ENCODE measurements at regions not wholly inside any gene's neighbourhood (a gene's known extent, or its start where the extent isn't known, plus 50 kb on each side); places are given as distances from the start of the nearest gene placed in this dataset.

GRCh38 chr9:14412775-14413174, 98.8 kb upstream of the NFIB start:
- no peak for DNase-seq (ENCODE audit: low read depth in 1 of 2, low spot score in 2 of 2)
- H4K20me1 ChIP-seq (replicated peaks in 1 of 2; ENCODE audit: control insufficient read depth in 1 of 2, insufficient read depth in 2 of 2, low read length in 2 of 2), result no peaks in the 10 kb centered on the region
- H3K4me3 ChIP-seq (ENCODE audit: extremely low read depth in 1 of 4, insufficient read depth in 2 of 4, low read depth in 3 of 4, low read length in 4 of 4), result no peak overlapping the region
- no peak overlapping the region for H3K27ac ChIP-seq (ENCODE audit: low read depth, low read length)
- H3K56ac ChIP-seq (replicated peaks; ENCODE audit: insufficient read length, low read depth, low read length), result no peak overlapping the region
- H3K4me2 ChIP-seq (ENCODE audit: insufficient read depth in 1 of 2, low read depth in 2 of 2, low read length in 2 of 2), result no peak overlapping the region
- H3K23me2 ChIP-seq (ENCODE audit: low read depth, low read length), result no peaks in the 10 kb centered on the region
- H3K79me1 ChIP-seq (ENCODE audit: low read depth, low read length), result no peaks in the 10 kb centered on the region
- H2BK120ac ChIP-seq (replicated peaks; ENCODE audit: low read depth, low read length), result no peak overlapping the region
- ChIA-PET CTCF (ENCODE audit: partially characterized antibody) (interaction anchor here (1.2 to 3.5 kb wide), 3 partner anchors 15 to 985 kb away, joined by 3 to 21 read pairs (median 4); no protein-coding TSS in a partner anchor), POLR2A (ENCODE audit: partially characterized antibody) (no interaction called here)
- H3K4me1 ChIP-seq (replicated peaks in 1 of 4; ENCODE audit: control insufficient read depth in 3 of 4, insufficient read depth in 4 of 4, low read length in 3 of 4), result no peaks in the 10 kb centered on the region
- no peaks in the 10 kb centered on the region for H3K9me3 ChIP-seq (ENCODE audit: insufficient read depth in 2 of 2, low read depth in 1 of 2, low read length in 1 of 2)
- no peak overlapping the region for H2BK20ac ChIP-seq (ENCODE audit: low read length)
- H3K4ac ChIP-seq (replicated peaks; ENCODE audit: insufficient read length, low read depth, low read length), result no peak overlapping the region
- WGBS, 2 experiments (ENCODE audit: extremely low coverage in 1 of 2, insufficient coverage in 1 of 2, insufficient read length in 1 of 2, insufficient replicate concordance in 2 of 2, low coverage in 1 of 2, low lambda C conversion rate in 2 of 2, missing lambda C conversion rate in 1 of 2), result 82% methylated on average over 2 of the region's 2 CpGs; no CpG with 5 or more reads in 1 of the 2 experiments
- H4K8ac ChIP-seq (ENCODE audit: extremely low read depth, insufficient read depth, low read length), result no peak overlapping the region
- H2AK5ac ChIP-seq (ENCODE audit: low read depth, low read length), result no peak overlapping the region
- no peaks in the 10 kb centered on the region for H3K79me2 ChIP-seq (ENCODE audit: control insufficient read depth in 1 of 2, insufficient read depth in 2 of 2, low read length in 2 of 2)
- no peak overlapping the region for H2BK15ac ChIP-seq (ENCODE audit: low read length)
- no peak overlapping the region for H4K5ac ChIP-seq (ENCODE audit: insufficient read length, low read depth, low read length)
- H3K27me3 ChIP-seq (replicated peaks in 1 of 4; ENCODE audit: control insufficient read depth in 3 of 4, extremely low read depth in 1 of 4, insufficient read depth in 3 of 4, low read length in 3 of 4), result no peaks in the 10 kb centered on the region
- no peak overlapping the region for H2AFZ ChIP-seq (ENCODE audit: low read length)
- no peaks in the 10 kb centered on the region for H3K36me3 ChIP-seq (ENCODE audit: control insufficient read depth in 2 of 4, insufficient read depth in 4 of 4, low read length in 3 of 4)
- H3K9ac ChIP-seq (replicated peaks in 1 of 4; ENCODE audit: extremely low read depth in 1 of 4, low read depth in 3 of 4, low read length in 3 of 4), result no peak overlapping the region
- FAIRE-seq, result no peak
- no peak overlapping the region for H3K23ac ChIP-seq (ENCODE audit: insufficient read length)
- no peak for TF ChIP-seq KDM1A (IDR thresholded peaks at IDR 0.05; ENCODE audit: borderline replicate concordance, low read length)
- TF ChIP-seq RNF2 (IDR thresholded peaks at IDR 0.05; ENCODE audit: borderline replicate concordance, low read depth, low read length, missing control alignments, poor library complexity, severe bottlenecking), result no peak
- no peak for TF ChIP-seq MAFK (IDR thresholded peaks at IDR 0.05; ENCODE audit: low read depth, low read length)
- TF ChIP-seq BCL11A (IDR thresholded peaks at IDR 0.05; ENCODE audit: low read depth in 2 of 2, low read length in 2 of 2), result no peak
- TF ChIP-seq KDM5A (IDR thresholded peaks at IDR 0.05; ENCODE audit: low read length), result no peak
- no peak for TF ChIP-seq SIN3A (conservative IDR thresholded peaks at IDR 0.05 in 1 of 2, IDR thresholded peaks at IDR 0.05 in 1 of 2; ENCODE audit: low read depth in 1 of 2, low read length in 2 of 2)
- TF ChIP-seq SRF (IDR thresholded peaks at IDR 0.05; ENCODE audit: low read depth, low read length), result no peak
- TF ChIP-seq TAF1 (IDR thresholded peaks at IDR 0.05; ENCODE audit: low read depth, low read length), result no peak
- TF ChIP-seq EP300 (IDR thresholded peaks at IDR 0.05; ENCODE audit: borderline replicate concordance in 1 of 2, low read depth in 2 of 2, low read length in 2 of 2), result no peak
- no peak for TF ChIP-seq ZNF274 (IDR thresholded peaks at IDR 0.05; ENCODE audit: borderline replicate concordance, extremely low read depth, low read length)
- TF ChIP-seq TAF7 (optimal IDR thresholded peaks at IDR 0.05; ENCODE audit: borderline replicate concordance, low read depth, low read length), result no peak
- no peak overlapping the region for H2BK5ac ChIP-seq (ENCODE audit: low read depth, low read length)
- H3K18ac ChIP-seq (ENCODE audit: extremely low read depth, low read length), result no peak overlapping the region
- H4K91ac ChIP-seq (replicated peaks; ENCODE audit: insufficient read length, low read length), result no peak overlapping the region
- no peak overlapping the region for H3K14ac ChIP-seq (ENCODE audit: insufficient read length)
- no peak overlapping the region for H2BK12ac ChIP-seq (ENCODE audit: low read depth, low read length)
